Pancreas (tissue), 10 donors: ENCODE measurements at regions not wholly inside any gene's neighbourhood (a gene's known extent, or its start where the extent isn't known, plus 50 kb on each side); places are given as distances from the start of the nearest gene placed in this dataset.
"Not testable (repeated sequence)": the region's sequence is repeated elsewhere in the genome, so short reads cannot be mapped to it uniquely, and the experiment has no call there.

Source experiments
- ATAC-seq, 4 donors: fragments of 200-7000 bp; cut with Tn5 transposase; one replicate each; pipeline versions ENCODE4 v1.8.0 to v1.9.1; 2020; ENCODE audit warnings: mild to moderate bottlenecking in 4 of 4, moderate library complexity in 4 of 4
- DNase-seq, 6 donors: peaks; one replicate each; pipeline ENCODE4 v3.0.0-alpha.2; 2020
- FAIRE-seq: peaks from 2 replicates; lab custom pipeline; 2012; peaks lifted over from hg19 to GRCh38; lab: Jason Lieb, UNC
- H3K27ac ChIP-seq, 4 donors: fragments of 200-600 bp; sonication (generic); 1 replicate in 3 of 4; 2 replicates in 1 of 4; pipeline versions ENCODE4 v1.5.0 to v1.8.0; 2020
- H3K27me3 ChIP-seq, 4 donors: fragments of 200-600 bp; one replicate each; pipeline ENCODE4 v1.8.0; 2021
- H3K36me3 ChIP-seq, 3 donors: fragments of 200-600 bp; sonication (generic) in 1 of 3; one replicate each; pipeline versions ENCODE4 v1.5.0 to v1.8.0; 2020 to 2021
- H3K4me1 ChIP-seq, 3 donors: fragments of 200-600 bp; one replicate each; pipeline ENCODE4 v1.8.0; 2021
- H3K4me3 ChIP-seq, 4 donors: fragments of 200-600 bp; sonication (generic) in 2 of 4; one replicate each; pipeline versions ENCODE4 v1.5.0 to v1.8.0; 2020 to 2021
- H3K9me3 ChIP-seq, 4 donors: fragments of 200-600 bp; one replicate each; pipeline ENCODE4 v1.8.0; 2021
- WGBS, 2 donors: extraction: QIAGEN DNeasy Blood & Tissue Kit; methylation state at CpG; one replicate each; pipeline ENCODE4 v1.1.7; 2013; 5-methylcytosine and 5-hydroxymethylcytosine counted together
- intact Hi-C, 3 donors: fragments of 100-400 bp; cut with DNase I; formaldehyde crosslinking; loops; one replicate each; pipeline versions ENCODE4 v1.11.1 to v1.14.2; 2022
- TF ChIP-seq, protein P1 (sequence below), 4 donors: fragments of 200-600 bp; sonication (generic) in 3 of 4; IDR thresholded peaks; one replicate each; pipeline versions ENCODE4 v1.5.0 to v1.8.0; 2021; ENCODE audit warnings: antibody characterized with exemption in 4 of 4
- donor health status: healthy with polysubstance abuse.
- donor health status: DM: no; HTN: no; CAD: no; lungs with moderate emphysema.
- donor health status: DM: no; HTN: no; CAD: no.
- donor health status: control.
- donor health status: control.
- donor health status: Bipolar disorder and iron deficiency.
- donor health status: DM: yes; HTN: yes; CAD: no.
- donor health status: DM: no; HTN: no; CAD: no.
- donor health status: DM: no; HTN: no; CAD: no.
- donor health status: DM: yes; HTN: yes; CAD: no.

DNA sequence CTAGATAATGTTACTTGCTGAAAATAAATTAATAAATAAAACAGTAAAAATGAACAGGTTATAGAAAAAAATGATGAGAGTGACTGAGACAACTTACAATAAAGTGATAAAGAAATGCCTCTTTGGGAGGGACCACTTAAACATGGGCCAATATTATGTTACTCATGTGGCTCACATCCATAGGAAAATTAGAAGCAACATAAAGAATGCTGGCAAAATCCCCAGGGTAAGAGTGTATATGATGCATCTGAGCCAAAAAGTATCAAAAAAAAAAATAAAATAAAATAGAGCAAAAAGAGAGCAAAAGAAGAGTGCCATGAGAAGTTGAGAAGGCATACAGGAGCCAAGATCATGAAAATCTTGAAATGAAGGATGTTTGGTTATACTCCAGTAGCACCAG, 818.0 kb downstream of the LTN1 start:
- DNase-seq (no peak), ATAC-seq (no peak), FAIRE-seq (no peak)
- Histone ChIP-seq H3K27ac (no peak overlapping the region), H3K4me3 (no peak overlapping the region), H3K4me1 (no peaks in the 10 kb centered on the region), H3K9me3 (no peaks in the 10 kb centered on the region), H3K36me3 (no peaks in the 10 kb centered on the region), H3K27me3 (no peaks in the 10 kb centered on the region)
- TF ChIP-seq, protein P1, sequence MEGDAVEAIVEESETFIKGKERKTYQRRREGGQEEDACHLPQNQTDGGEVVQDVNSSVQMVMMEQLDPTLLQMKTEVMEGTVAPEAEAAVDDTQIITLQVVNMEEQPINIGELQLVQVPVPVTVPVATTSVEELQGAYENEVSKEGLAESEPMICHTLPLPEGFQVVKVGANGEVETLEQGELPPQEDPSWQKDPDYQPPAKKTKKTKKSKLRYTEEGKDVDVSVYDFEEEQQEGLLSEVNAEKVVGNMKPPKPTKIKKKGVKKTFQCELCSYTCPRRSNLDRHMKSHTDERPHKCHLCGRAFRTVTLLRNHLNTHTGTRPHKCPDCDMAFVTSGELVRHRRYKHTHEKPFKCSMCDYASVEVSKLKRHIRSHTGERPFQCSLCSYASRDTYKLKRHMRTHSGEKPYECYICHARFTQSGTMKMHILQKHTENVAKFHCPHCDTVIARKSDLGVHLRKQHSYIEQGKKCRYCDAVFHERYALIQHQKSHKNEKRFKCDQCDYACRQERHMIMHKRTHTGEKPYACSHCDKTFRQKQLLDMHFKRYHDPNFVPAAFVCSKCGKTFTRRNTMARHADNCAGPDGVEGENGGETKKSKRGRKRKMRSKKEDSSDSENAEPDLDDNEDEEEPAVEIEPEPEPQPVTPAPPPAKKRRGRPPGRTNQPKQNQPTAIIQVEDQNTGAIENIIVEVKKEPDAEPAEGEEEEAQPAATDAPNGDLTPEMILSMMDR (IDR thresholded peaks at IDR 0.05): no peak
- intact Hi-C loops: no loop called here

DNA sequence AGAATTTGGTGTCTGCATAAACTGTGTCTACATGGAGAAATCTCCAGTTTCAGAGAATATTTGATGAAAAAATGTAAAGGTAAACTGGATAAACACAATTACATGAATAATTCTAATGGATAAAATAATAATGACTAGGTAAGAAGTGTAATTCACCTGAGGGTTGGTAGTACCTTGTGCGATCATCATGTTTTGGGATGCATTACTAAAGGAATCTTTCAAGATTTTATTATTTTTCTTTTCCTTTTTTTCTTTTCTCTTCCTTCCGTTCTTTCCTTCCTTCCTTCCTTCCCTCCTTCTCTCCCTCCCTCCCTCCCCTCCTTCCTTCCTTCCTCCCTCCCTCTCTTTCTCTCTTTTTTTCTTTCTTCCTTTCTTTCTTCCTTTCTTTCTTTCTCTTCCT, 818.7 kb downstream of the LTN1 start:
- Histone ChIP-seq H3K27ac (no peak overlapping the region), H3K9me3 (no peaks in the 10 kb centered on the region), H3K4me3 (no peak overlapping the region), H3K27me3 (no peaks in the 10 kb centered on the region), H3K4me1 (no peaks in the 10 kb centered on the region), H3K36me3 (no peaks in the 10 kb centered on the region)
- intact Hi-C loops: no loop called here
- TF ChIP-seq, protein P1 (IDR thresholded peaks at IDR 0.05): no peak
- FAIRE-seq (no peak), ATAC-seq (no peak), DNase-seq (no peak)
- 83 to 86% methylated on average over 2 of the region's 2 CpGs for WGBS, 2 donors

DNA sequence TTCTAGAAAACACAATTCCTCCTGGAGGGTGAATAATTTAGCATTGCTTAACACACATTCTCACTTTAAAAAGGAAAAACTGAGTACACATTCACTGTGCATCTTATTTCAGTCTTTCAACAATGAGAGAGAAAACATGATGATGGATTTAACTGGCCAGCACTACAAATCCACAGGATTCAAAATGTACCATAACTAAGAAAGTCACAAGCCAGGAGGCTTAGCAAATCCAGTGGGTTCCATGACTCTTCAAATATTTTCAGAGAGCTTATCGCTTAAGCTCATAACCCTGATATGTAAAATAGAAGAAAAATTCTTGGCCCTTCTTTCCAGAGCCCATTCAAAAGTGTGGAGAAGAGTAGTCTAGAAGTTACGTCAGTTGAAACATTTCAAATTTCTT, 820.3 kb downstream of the LTN1 start:
- no peaks in the 10 kb centered on the region for H3K4me1 ChIP-seq
- no peak for ATAC-seq
- H3K36me3 ChIP-seq: no peaks in the 10 kb centered on the region
- TF ChIP-seq, protein P1 (IDR thresholded peaks at IDR 0.05): no peak
- H3K9me3 ChIP-seq: no peaks in the 10 kb centered on the region
- no peak overlapping the region for H3K4me3 ChIP-seq
- no peak for DNase-seq
- no peak for FAIRE-seq
- WGBS, 2 donors: 90 to 92% methylated on average over 2 of the region's 2 CpGs
- intact Hi-C loops: no loop called here
- no peaks in the 10 kb centered on the region for H3K27me3 ChIP-seq
- no peak overlapping the region for H3K27ac ChIP-seq

DNA sequence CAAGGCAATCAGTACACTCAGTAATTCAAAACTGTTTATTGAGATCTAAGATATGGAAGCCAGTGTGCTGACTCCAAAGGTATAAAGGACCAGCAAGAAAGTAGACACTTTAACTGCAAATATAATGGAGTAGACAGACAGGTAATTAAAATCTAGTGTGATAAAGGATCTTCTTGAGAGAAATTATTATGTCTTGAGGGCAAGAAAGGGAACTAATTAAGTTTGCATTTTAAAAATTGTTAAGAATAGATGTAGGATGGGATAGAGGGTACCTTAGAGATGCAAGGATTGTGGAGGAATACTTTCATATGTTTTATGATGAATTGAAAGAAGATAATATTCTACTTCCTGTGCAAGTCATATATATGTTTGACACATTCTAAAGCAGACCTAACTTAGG, 825.3 kb downstream of the LTN1 start:
- TF ChIP-seq, protein P1 (IDR thresholded peaks at IDR 0.05): no peak
- Histone ChIP-seq H3K9me3 (no peaks in the 10 kb centered on the region), H3K36me3 (no peaks in the 10 kb centered on the region), H3K4me1 (no peaks in the 10 kb centered on the region), H3K27ac (no peak overlapping the region), H3K4me3 (no peak overlapping the region), H3K27me3 (no peaks in the 10 kb centered on the region)
- intact Hi-C loops: no loop called here
- DNase-seq: no peak
- ATAC-seq: no peak
- no peak for FAIRE-seq

DNA sequence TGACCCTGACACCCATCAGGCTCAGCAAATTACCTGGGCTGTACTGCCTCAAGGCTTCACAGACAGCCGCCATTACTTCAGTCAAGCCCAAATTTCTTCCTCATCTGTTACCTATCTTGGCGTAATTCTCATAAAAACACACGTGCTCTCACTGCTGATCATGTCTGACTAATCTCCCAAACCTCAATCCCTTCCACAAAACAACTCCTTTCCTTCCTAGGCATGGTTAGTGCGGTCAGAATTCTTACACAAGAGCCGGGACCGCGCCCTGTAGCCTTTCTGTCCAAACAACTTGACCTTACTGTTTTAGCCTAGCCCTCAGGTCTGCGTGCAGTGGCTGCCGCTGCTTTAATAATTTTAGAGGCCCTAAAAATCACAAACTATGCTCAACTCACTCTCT, 828.2 kb downstream of the LTN1 start:
- H3K4me3 ChIP-seq, FAIRE-seq, H3K4me1 ChIP-seq, DNase-seq, ATAC-seq, H3K27me3 ChIP-seq, H3K9me3 ChIP-seq, intact Hi-C loops, H3K36me3 ChIP-seq, H3K27ac ChIP-seq: not testable (repeated sequence)
- WGBS, 2 donors: 87 to 88% methylated on average over 9 of the region's 9 CpGs

DNA sequence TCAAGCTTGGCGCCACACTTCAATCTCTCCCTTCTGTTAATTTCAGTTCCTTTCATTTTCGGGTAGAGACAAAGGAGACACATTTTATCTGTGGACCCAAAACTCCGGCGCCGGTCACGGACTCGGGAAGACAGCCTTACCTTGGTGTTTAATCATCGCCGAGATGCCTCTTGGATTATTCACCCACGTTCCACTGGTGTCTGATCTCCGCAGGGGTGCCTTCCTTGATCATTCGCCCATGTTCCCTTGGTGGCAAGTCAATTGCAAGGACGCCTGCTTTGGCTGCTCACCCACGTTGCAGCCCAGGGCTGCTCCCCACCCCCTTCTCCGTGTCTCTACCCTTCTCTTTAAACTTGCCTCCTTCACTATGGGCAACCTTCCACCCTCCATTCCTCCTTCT, 830.6 kb downstream of the LTN1 start:
- H3K4me3 ChIP-seq, ATAC-seq, H3K27ac ChIP-seq, FAIRE-seq, H3K36me3 ChIP-seq, intact Hi-C loops, DNase-seq, H3K27me3 ChIP-seq, H3K9me3 ChIP-seq, H3K4me1 ChIP-seq: not testable (repeated sequence)
- WGBS, 2 donors: 90 to 93% methylated on average over 14 to 15 of the region's 15 CpGs
